GM19025 (cell line): ENCODE measurements at regions not wholly inside any gene's neighbourhood (a gene's known extent, or its start where the extent isn't known, plus 50 kb on each side); places are given as distances from the start of the nearest gene placed in this dataset.

ENCODE experiments used
- ATAC-seq: cut with Tn5 transposase; IDR thresholded peaks from one replicate; pipeline ENCODE4 v1.9.1; 2021; ENCODE audit warnings: mild to moderate bottlenecking, low read depth, moderate library complexity; ENCODE audit not compliant: unreplicated experiment

DNA sequence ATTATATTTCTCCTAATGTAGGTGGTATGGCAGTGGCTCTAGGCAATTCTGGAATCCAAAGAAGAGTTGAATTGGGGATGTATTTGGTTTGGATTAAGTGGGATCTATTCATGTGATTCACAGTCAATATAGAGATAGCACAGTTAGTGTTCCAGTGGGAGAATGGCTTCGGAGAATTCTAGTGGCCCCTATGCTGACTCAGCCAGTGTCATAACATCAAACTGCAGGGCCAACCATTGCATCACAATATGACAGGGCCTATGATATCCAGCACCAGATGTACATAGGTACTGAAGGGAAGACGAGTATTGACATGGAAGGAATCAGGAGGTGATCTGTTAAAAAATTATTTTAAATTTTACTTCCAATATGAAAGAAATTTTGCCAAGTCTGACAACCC, 302.8 kb upstream of the UBE2E2 start:
- no peak for ATAC-seq

DNA sequence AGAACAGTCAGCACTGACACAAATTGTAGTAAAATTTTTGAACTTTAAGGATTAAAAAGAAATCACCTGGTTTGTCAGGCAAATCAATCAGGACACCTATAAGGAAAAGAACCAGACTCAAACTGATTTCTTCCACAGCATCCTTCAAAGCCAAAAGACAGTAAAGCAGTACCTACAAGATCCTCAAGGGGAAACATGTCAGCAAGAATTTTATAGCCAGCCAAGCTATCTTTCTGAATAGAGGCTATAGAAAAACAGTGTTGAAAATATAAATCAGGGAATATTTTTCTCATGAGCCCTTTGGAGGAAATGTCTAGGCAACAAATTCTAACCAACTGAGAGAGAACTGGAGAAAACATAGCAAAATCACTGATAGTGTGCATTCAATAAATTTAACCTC, 301.4 kb upstream of the UBE2E2 start:
- ATAC-seq, result no peak

DNA sequence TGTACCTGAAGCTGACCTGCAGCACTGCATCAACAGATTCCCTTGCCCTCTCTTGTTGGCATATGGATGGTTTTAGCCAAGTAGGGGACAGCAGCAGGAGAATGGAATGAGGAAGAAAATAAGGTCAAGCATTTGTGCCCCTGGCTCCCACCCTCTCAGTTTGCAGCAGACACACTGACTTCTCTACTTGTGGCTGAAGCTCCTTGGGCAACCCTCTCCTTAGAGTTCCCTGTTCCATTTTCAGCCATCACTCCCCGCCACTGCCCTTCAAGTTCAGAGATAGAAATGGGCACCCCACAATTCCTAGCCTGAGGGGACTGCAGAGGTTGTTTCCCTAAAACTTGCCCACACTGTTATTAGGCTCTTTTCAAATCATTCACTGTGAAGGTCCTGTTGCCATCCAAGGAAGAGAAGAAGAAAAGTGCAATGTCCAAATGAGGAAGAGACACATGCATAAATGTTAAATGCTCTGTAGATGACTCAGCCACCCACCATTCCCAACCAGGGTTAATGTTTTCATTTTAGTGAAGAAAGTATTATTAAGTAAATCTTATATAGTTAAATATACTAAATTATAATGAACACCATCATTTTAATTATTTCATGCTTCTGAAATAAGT, 295.9 kb upstream of the UBE2E2 start:
- ATAC-seq, result no peak

GRCh38 chr3:22907796-22908195, 295.3 kb upstream of the UBE2E2 start:
- ATAC-seq, result no peak

DNA sequence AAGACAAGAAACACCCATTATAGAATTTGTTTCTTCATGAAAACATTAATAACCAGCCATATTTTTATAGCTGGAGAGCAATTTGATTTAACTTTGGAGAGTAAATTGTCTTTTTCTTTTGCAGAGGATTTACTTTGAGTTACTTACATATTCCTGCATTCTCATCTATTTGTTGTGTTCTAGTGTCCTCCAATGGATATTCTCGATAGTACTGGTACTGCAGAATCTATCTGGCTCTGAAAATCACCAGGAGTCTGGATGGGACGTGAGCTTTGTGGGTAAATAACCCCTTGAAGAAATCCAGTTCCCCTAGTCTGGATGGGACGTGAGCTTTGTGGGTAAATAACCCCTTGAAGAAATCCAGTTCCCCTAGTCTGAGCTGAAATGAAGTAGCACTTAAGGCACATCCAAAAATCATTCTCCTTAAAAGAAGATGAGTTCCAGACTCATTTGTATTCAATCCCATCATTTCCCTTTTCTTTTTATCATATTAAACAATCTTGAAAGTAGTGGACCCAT, 294.1 kb upstream of the UBE2E2 start:
- no peak for ATAC-seq

DNA sequence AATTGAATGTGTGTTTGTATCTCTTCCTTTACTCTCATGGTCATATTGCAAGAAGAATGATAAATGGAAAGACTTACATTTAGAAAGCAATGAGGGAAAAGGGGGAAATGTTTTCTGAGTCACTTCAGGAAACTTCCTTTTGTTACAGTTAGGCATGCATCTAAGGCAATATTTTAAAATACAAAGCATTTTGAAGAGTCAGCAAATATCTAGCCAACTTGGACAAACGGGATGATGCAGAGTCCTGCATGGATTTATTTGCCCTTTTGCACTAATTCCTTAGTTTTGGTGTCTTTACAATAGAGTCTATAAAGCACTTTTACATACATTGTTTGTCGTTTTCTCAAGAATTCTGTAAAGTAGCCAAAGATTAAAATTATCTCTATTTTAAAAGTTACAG, 286.2 kb upstream of the UBE2E2 start:
- ATAC-seq, result no peak

- no peak for ATAC-seq
These were observed 283.1 kb upstream of the UBE2E2 start for GRCh38 chr3:22920006-22920405.

DNA sequence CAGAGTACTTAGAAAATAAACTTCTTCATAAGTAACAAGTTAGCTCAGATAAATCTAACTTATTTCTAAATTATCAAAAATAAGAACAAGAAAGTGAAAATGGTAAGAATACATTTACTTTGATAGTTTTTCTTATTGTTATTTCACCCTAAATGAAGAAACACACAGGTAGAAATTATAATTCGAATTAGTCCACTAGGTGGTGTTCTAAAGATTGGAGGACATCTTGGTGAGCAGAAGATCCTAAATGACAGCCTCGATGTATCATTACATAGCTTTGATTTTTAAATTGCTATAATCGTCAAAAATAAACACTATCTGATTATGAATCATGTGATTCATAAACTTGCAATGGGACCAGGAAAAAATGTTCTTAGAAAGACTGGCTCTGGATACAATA, 280.8 kb upstream of the UBE2E2 start:
- no peak for ATAC-seq

- ATAC-seq, result no peak
These were observed 279.4 kb upstream of the UBE2E2 start for GRCh38 chr3:22923711-22924110.

- ATAC-seq, result no peak
These were observed 274.7 kb upstream of the UBE2E2 start for GRCh38 chr3:22928216-22929110.

DNA sequence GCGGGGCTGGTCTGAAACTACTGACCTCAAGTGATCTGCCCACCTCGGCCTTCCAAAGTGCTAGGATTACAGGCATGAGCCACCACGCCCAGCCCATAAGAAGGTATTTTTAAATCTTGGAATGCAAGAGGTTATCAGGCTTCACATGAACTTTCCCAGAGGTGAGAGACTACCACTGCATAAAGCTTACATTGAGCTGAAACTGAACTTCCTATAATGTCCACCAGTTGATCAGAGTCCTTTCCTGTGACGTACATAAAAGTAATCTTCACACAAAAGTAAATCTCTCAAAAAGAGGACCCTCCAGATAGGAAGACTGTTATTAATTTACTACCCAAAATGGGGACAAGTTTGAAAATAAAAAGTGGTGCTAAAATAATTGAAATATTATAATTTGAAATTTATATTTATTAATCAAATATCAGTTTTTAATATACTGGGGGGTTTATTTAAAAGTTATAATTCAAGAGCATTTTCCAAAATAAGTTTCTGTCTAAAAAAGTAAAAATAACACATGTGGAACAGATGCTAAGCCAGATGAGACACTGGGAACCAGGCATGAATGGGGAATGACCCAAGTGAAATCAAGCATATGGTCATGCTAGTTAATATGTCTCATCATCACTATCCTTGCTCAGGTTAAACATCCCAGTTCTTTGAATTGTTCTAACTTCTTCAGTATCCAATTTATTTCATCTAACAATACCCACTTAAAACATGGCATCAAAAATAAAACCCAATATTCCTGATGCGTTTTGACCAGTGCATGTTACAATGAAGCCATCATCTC, 269.9 kb upstream of the UBE2E2 start:
- no peak for ATAC-seq

- no peak for ATAC-seq
These were observed 269.3 kb upstream of the UBE2E2 start for GRCh38 chr3:22933841-22934116.

- ATAC-seq, result no peak
These were observed 268.1 kb upstream of the UBE2E2 start for GRCh38 chr3:22935040-22935439.

GRCh38 chr3:22937536-22937935, 265.6 kb upstream of the UBE2E2 start:
- ATAC-seq, result no peak

DNA sequence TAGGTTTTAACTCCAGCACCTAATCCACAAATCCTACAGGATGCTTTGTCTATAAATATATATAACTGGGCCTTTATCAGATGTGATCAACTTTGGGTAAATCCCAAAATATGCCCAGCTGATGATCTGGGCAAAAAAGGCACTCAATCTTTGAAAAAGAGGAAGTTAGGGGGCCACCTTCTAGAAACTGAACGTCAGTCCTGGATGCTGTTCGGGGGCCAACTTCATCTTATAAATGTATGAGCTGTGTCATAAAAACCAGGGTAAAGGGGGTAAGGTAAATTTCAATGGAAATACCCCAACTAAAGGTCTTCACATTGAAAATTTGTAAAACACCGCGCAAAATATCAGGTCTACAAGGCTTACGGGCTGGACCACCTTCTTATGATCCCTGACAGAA, 264.4 kb upstream of the UBE2E2 start:
- ATAC-seq, result no peak

- no peak for ATAC-seq
These were observed 263.8 kb upstream of the UBE2E2 start for GRCh38 chr3:22939349-22939748.

DNA sequence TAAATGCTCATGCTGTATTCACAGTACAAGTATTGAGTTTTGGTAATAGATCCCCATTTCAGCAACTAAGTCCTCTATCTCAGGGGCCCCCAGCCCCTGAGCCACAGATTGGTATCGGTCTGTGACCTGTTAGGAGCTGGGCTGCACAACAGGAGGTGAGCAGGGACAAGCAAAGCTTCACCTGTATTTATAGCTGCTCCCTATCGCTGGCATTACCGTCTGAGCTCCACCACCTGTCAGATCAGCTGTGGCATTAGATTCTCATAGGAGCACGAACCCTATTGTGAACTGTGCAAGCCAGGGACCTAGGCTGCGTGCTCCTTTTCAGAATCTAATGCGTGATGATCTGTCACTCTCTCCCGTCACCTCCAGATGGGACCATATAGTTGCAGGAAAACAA, 262.8 kb upstream of the UBE2E2 start:
- ATAC-seq, result no peak

- no peak for ATAC-seq
These were observed 260.1 kb upstream of the UBE2E2 start for GRCh38 chr3:22942981-22943380.

GRCh38 chr3:22947851-22948250, 255.3 kb upstream of the UBE2E2 start:
- no peak for ATAC-seq

DNA sequence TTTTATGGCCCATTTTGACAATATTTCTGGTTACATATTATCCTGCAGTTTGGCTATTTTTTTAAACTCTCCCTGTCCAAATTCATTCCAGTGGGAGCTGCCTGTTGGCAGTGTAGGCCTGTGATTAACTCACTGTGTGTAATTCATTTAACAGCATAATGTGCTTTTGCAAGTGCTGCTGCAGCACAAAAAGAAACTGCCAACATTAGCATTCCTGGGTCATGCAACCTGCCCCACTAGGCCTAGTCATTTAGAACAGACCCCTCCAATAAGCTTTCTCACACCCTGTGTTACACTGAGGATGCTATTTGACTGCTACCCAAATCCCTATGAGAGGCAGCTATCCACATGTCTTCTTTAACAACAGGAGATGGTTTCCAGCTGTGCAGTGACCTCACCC, 251.2 kb upstream of the UBE2E2 start:
- no peak for ATAC-seq

- no peak for ATAC-seq
These were observed 250.3 kb upstream of the UBE2E2 start for GRCh38 chr3:22952860-22953259.
